Right renal cortex interstitium (tissue), 3 donors: ENCODE measurements at regions not wholly inside any gene's neighbourhood (a gene's known extent, or its start where the extent isn't known, plus 50 kb on each side); places are given as distances from the start of the nearest gene placed in this dataset.

Source experiments
- DNase-seq, 3 donors: peaks; one replicate each; pipeline ENCODE4 v3.0.0-alpha.2; 2013; ENCODE audit warnings: low read depth in 3 of 3, low spot score in 2 of 3

- DNase-seq: peak; percentile 20 to 33 (median 25)
Observed at GRCh38 chr20:22333885-22334545, 250.4 kb downstream of the FOXA2 start.

DNA sequence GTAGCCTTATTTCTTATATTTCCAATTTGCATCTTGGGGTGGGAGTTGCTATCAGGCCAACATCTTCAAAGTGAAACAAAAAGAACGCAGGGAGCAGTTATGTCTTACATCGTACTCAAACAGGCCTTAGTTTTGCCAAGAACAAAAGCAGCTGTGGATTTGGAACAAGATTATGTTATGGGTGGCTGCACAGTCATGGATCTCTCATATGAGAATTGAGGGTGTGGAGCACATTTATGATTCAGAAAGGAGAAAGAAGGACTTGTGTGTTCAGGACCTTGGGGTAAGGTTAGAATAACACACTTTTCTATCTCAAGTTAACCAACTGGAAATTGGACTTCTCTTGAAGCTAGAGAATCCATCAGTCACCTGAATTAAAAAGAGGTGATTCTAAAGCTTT, 259.9 kb downstream of the FOXA2 start:
- no peak for DNase-seq

- no peak for DNase-seq
Observed at GRCh38 chr20:22322513-22322912, 261.9 kb downstream of the FOXA2 start.

DNA sequence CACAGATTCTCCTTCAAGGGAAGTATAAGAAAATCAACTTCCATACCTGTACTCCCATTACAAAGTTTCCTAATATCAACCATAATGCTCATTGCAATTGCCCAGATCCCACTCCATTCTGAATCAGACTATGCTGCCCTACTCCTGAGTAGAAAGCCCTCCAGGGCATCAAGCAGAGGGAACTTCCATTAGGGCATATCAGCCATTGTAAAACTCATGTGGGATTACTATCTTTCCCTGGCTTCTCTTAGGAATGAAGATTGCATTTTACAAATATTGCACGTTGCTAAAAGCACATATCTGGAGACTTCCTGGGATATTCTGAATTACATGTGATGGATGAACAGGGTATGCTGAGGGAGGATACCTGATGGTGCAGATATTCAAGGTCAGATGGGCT, 263.2 kb downstream of the FOXA2 start:
- DNase-seq: no peak

GRCh38 chr20:22320245-22320915, 264.0 kb downstream of the FOXA2 start:
- DNase-seq: no peak

DNA sequence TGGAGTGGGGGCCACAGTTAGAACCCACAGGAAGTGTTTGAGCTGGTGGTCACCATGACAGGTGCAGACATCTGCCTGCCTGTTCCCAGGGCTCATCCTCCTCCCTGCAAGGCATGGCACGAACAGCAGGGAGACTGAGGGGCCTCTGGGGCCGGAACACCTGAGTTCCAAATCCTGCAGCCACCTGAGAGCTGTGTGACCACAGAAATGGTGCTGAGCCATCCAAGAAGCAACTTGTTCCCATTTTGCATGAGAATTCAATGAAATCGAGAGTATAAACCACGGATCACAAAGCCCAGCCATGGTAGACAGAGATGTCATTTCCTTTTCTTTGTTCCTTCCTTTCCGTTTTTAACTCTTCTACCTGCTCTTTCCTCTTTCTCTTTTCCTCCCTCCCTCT, 268.6 kb downstream of the FOXA2 start:
- no peak for DNase-seq

- DNase-seq: no peak
Observed at GRCh38 chr20:22315073-22315472, 269.3 kb downstream of the FOXA2 start.

- peak; percentile 31 to 47 (median 35) for DNase-seq
Observed at GRCh38 chr20:22312744-22313346, 271.5 kb downstream of the FOXA2 start.

GRCh38 chr20:22308934-22309333, 275.4 kb downstream of the FOXA2 start:
- no peak for DNase-seq

- DNase-seq: no peak
Observed at GRCh38 chr20:22307409-22307808, 277.0 kb downstream of the FOXA2 start.

- no peak for DNase-seq
Observed at GRCh38 chr20:22305381-22305780, 279.0 kb downstream of the FOXA2 start.

DNA sequence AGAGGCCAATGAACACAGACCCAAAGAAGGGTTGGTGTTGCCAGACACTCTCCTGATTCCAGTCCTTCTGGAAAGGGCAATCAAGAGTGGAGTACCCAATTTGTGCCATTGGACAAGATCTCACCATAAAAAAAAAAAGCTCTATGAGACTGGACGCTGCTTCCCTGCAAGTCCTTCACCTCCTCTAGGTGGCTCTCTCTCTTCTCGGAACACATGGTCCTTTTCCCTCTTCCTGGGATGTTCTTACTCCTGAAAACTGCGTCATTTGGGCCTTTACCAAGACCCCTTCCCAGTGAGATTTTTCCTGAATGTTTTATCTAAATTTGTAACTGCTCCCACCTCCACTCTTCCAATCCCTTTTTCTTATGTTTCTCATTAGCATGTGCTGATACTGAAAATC, 280.8 kb downstream of the FOXA2 start:
- no peak for DNase-seq

DNA sequence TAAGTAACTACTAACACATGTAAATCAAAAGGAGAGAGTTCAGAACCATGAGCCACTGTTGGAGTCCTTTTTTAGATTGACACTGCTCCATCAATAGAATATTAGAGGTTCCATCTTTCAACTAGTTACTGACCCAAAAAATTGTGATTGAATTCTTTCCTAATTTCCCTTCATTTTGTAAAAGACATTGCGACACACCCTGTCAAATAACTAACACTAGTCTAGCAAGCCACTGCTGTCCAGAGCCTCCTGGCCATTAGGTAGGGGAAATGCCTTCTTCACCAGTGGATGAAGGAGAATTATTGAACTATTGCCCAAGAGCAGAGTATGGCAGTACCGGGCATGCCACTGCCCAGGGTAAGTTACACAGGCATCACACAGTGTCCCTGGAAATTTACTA, 282.3 kb downstream of the FOXA2 start:
- no peak for DNase-seq

GRCh38 chr20:22293886-22294285, 290.5 kb downstream of the FOXA2 start:
- DNase-seq: no peak

GRCh38 chr20:22289442-22289841, 294.9 kb downstream of the FOXA2 start:
- DNase-seq: no peak

DNA sequence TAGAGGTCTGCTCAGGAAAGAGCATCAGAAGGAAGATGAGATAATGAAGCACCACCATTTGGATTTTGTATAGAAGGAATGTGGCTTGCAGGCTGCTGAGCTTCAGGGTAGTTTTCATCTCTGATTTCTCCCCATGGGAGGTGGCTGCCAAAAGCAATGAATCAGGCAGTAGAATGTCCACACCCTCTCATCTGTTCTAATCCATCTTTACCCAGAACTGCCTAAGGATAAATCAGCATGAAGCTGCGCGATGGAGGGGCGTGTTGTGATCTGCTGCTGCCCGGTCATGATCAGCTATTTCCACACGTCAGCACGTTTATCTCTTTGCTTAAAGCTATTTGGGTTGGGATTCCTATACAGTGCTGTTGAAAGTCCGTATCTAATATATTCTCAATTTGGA, 295.4 kb downstream of the FOXA2 start:
- no peak for DNase-seq

- DNase-seq: no peak
Observed at GRCh38 chr20:22288156-22288555, 296.2 kb downstream of the FOXA2 start.

GRCh38 chr20:22285555-22285954, 298.8 kb downstream of the FOXA2 start:
- DNase-seq: no peak

DNA sequence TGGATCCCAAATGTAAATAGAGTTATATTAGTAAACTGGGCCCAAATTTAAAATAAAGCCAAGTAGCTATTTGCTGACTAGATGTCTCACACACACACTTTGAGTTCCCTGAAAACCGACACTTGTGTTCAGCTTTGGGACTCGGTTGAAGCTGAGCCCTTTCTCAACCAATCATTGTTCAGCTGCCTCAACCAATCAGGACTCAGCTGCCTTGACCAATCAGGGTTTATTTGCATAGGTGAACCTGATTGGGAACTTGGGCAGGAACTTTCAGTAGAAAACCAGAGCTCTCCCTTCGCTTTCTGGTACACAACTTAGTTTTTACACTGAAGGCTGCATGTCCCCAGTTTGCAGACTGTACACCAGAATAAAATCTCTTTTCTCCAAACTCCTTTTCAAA, 301.7 kb downstream of the FOXA2 start:
- DNase-seq: no peak

- DNase-seq: no peak
Observed at GRCh38 chr20:22274330-22274729, 310.0 kb downstream of the FOXA2 start.

DNA sequence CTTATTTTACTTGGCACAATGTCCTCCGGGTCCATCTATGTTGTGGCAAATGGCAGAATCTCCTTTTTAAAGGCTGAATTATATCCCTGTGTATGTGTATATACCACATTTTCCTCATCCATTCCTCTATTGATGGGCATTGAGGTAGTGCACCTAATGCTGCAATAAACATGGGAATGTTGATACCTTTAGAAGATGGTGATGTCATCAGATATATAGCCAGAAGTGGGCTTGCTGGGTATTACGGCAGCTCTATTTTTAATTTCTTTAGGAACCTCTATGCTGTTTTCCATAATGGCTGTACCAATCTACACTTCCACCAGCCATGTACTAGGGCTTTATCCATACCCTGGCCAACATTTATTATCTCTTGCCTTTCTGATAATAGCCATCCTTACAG, 315.7 kb downstream of the FOXA2 start:
- DNase-seq: no peak

DNA sequence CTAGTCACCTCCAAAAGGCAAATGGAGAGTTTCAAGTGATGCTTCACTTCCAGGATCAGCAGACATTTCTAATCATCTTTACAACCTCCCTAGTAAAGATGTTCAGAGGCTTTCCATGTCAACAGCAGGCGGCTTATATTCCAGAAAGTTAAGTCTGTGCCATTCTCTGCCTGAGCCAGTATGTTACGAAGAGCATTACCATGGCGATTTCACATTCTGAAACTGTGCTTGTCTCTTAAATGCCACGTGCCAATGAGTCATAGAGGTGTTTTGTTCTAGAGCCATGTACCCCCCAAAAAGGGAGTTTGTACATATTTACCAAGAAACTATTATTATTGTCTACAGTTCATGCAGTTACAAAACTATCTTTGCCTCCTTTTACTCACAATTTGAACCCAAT, 319.5 kb downstream of the FOXA2 start:
- DNase-seq: no peak
